HG02642 (cell line): ENCODE measurements at regions not wholly inside any gene's neighbourhood (a gene's known extent, or its start where the extent isn't known, plus 50 kb on each side); places are given as distances from the start of the nearest gene placed in this dataset.

Experiments
- ATAC-seq: cut with Tn5 transposase; IDR thresholded peaks from one replicate; pipeline ENCODE4 v1.9.1; 2021; ENCODE audit warnings: mild to moderate bottlenecking; ENCODE audit not compliant: unreplicated experiment, poor library complexity

- ATAC-seq = peak; percentile 85
Observed at GRCh38 chr7:136086712-136087111, 109.6 kb upstream of the MTPN start.

DNA sequence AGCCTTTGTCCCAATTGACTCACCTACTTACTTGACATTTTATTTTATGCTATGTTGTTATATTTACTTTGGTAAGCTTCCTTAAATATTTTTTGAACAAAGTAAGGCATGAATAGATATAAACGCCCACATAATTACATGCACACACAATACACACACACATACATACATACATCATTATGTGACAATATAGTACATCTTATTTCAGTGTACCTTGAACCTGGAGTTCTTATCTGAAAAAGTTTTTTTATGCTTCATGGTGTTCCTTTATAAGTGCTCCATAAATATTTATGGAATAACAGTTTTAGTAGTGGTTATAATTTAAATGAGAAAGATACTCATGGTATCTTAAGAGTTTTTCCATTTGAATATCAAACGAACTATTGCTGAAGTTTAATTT is 102.8 kb upstream of the MTPN start:
- no peak for ATAC-seq

DNA sequence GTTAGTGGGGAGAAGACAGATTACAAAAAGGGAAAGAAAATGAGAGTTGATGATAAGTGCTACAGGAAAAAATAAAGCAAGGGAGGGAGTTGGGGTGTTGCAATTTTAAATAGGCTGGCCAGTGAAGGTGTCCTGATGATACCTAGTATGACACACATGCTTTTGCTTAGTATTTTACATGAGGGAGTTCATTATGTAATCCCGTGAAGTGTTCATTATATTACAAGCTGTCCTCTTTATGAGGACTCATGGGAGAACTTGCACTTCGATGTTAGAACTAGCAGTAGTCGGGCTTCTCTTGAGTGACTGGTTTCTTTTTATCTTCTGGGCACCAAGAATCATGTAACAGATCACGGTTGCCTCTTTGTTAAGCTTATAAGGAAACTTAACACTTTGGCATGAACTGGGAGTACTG is 102.3 kb upstream of the MTPN start:
- no peak for ATAC-seq

DNA sequence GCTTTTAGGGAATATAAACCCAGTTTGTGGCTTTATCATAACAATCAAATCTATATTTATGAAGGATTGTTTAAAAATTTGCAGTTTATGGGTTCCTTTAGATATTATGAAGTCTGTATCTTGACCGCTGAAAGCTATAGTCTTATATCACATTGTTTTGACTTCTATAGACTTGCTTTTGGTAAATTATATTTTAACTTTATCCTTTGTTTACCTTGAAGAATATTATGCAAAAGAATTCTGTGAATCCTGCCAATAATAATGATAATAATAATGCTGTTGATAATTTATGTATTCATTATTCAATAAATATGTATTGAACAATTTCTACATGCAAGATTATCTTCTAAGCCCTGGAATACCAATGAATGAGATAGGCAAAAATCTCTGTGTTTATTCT is 101.9 kb upstream of the MTPN start:
- ATAC-seq = no peak

DNA sequence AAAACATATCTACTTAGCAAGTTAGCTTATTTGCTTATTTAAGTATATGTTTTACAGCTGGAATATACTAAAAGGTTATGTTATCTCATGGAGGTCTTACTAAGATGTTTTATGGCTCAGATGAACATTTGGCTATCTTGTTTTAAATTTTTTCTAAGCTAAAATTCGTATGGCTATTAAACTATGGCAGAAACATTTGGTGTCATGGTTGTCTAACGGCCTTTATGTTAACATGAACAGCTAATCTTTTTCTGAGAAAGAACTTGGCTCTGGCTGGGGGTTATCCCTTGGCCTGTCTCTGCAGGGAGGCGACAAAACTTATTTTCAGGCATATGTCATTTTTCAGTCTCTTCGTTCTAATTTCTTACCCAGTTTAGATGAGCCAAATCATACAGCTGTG is 101.5 kb upstream of the MTPN start:
- no peak for ATAC-seq

- no peak for ATAC-seq
Observed at GRCh38 chr7:136076954-136077353, 99.8 kb upstream of the MTPN start.

GRCh38 chr7:136074843-136075242 is 97.7 kb upstream of the MTPN start:
- ATAC-seq = no peak

DNA sequence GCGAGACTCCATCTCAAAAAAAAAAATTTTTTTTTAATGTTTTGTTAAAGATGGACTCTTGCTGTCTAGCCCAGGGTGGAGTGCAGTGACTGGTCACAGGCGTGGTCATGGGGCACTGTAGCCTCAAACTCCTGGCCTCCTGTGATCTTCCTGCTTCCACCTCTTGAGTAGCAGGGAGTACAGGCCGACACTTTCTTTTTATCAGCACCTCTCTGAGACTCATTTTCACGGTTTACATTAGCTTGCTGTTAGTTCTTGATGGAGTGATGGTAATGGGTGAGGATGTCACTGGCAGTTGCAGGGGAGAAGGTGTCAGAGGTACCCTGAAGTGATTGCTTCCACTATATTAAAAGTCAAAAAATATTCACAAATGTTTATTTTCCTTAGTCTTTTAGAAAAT is 95.3 kb upstream of the MTPN start:
- no peak for ATAC-seq

GRCh38 chr7:136070736-136071505 is 93.8 kb upstream of the MTPN start:
- no peak for ATAC-seq

DNA sequence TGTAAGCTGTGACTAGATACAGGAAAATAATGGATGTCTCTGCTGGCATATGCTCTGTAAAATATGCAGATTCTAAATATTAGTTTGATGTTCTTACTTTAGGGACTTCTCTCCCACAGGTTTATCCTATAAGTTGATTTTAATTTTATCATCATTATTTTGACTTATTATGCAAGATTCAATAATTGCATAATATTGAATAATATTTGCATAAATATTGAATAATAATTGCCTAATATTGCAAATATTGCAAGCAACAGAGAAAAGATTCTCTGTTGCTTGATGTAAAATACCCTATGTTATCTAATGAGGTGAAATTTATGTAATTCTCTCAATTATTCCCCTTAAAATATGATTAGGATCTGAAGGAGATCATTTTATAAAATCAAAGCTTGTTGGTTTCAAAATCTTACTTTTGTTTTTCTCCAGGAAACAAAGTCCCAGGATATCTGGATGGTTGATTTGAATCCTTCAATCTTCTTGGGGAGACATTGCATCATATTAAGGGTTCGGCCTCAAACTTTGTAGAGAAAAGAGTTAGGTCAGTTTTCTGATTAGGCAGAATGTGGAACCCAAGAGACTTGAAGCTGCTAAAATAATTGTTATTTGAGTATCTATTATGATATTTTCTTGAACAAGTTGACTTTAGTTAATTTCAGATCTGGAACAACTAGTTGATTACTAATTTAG is 92.8 kb upstream of the MTPN start:
- no peak for ATAC-seq

DNA sequence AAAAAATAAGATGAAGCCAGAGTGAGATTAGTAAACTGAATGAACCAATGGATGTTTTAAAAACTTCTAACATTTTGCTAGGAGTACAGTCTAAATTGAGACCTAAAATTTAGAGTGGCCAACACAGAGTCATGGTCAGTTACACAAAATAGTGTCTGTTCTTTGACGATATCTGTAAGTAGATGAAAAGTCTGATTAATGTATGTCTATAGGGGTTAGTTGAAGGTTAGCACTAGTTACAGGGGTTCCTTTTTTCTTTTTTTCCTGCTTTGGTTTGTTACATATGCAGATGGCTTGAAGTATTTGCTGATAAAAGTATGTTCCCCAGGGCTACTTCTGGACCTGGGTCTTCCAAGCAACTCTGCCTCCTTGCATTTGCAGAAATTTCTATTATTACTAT is 90.1 kb upstream of the MTPN start:
- ATAC-seq = no peak

- ATAC-seq = no peak
Observed at GRCh38 chr7:136066304-136067143, 89.4 kb upstream of the MTPN start.

- ATAC-seq = no peak
Observed at GRCh38 chr7:136064627-136065237, 87.6 kb upstream of the MTPN start.

GRCh38 chr7:136064081-136064480 is 86.9 kb upstream of the MTPN start:
- no peak for ATAC-seq

DNA sequence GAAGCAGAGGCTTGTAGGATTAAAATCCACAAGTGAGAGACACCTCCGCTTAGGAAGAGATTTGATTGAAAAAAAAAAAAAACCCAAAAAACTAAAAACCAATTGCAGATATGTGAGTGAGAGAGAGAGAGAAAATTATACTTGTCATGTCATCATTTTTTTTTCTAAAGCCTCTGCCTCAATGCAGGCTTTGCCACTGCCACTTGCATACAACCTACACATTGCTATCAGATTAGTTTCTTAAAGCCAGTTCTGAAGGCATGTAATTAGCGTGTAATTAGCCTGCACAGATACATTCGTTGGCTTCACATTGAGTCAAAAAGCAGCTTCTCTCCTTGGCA is 86.1 kb upstream of the MTPN start:
- ATAC-seq = no peak

DNA sequence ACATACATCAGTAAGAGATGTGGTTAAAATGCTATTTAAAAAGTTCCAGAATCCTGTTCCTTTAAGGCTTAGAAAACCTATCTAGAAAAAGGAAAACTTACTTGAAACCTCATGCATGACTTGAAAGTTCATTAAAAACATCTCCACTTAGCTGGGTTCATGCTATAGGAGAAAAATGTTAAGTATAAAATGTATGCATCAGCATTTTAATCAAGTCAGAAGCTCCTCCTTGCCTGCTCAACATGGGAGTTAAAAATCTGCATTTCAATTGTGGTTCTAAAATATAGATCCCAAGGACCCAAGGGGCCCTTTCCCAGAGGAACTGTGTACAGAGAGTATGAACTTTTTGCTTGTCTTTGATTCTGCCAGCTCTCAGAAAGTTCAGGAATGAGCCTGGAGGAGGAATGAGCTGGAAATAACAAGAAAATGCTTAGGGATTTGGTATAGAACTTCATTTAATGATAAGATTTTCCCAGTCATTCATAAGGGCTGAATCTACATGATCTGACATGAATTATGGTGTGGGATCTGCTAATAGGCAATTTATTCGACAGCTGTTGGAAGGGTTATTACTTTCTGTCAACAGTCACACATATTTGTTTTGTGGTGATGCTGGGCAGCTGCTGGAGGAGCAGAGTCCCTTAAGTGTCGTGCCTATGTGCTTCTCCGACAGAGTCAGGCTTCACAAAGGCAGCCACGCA is 85.6 kb upstream of the MTPN start:
- no peak for ATAC-seq

- ATAC-seq = no peak
Observed at GRCh38 chr7:136061433-136061832, 84.3 kb upstream of the MTPN start.

DNA sequence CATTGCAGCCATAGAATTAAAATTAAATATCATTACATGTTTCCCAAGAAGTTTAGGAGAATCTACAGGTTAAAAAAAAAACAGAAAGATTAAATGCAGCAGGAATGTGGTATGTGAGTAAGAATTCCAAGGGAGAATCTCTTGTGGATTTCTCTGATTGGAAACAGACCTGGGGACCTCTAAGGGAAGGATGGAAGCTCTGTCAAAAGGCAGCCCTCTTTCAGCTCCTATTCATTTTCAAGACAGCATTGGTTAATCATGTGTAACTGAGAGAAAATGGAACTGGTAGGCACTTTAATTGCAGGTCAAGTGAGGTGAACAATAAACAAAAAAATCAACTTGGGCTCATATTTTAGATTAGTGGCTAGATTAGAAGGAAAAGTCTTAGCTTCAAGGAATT is 81.4 kb upstream of the MTPN start:
- no peak for ATAC-seq

- ATAC-seq = no peak
Observed at GRCh38 chr7:136057509-136057908, 80.3 kb upstream of the MTPN start.

DNA sequence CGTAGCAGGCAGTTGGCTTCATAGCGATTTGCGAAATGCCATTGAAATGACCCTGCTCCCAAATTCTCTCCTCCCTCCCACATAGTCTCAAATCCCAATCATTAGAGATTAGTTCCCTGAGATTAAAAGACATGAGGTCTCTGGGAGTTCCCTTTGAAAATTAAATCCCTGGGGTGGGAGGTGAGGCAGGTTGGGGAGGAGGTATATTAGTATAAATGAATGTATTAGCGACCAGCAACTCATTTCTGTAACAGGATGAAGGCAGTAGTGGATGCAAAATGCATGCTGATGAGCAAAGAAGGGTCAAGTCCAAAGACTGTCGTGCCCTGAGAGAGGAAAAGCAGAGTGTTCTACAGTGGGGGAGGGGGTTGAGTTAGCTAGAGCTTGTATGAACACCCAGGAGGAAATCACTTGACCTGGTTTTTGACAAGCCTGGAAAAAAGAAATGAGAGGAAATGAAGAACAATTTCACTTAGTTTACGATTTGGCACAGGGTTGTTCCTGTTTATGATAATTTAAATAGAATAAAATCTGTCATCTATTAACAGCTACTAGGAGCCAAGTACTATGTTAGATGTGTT is 79.6 kb upstream of the MTPN start:
- ATAC-seq = no peak
